HK-2 (cell line): ENCODE measurements at regions not wholly inside any gene's neighbourhood (a gene's known extent, or its start where the extent isn't known, plus 50 kb on each side); places are given as distances from the start of the nearest gene placed in this dataset.
"Not testable (repeated sequence)": the region's sequence is repeated elsewhere in the genome, so short reads cannot be mapped to it uniquely, and the experiment has no call there.

Experiments
- DNase-seq: peaks from one replicate; pipeline ENCODE4 v3.0.0-alpha.2; 2018; ENCODE audit not compliant: unreplicated experiment

- DNase-seq, result not testable (repeated sequence)
These were observed 147.5 kb upstream of the SCN7A start for GRCh38 chr2:166641516-166641915.

- no peak for DNase-seq
These were observed 143.0 kb upstream of the SCN7A start for GRCh38 chr2:166637051-166637450.

GRCh38 chr2:166634706-166635105 is 140.7 kb upstream of the SCN7A start:
- DNase-seq, result no peak

- peak; percentile 81 for DNase-seq
These were observed 138.6 kb upstream of the SCN7A start for GRCh38 chr2:166632616-166633015.

- DNase-seq, result no peak
These were observed 134.6 kb upstream of the SCN7A start for GRCh38 chr2:166628478-166629136.

- no peak for DNase-seq
These were observed 133.8 kb upstream of the SCN7A start for GRCh38 chr2:166627893-166628292.

GRCh38 chr2:166625670-166626069 is 131.6 kb upstream of the SCN7A start:
- no peak for DNase-seq

- DNase-seq, result no peak
These were observed 120.5 kb upstream of the SCN7A start for GRCh38 chr2:166614503-166614902.

- DNase-seq, result no peak
These were observed 120.0 kb upstream of the SCN7A start for GRCh38 chr2:166614029-166614428.

GRCh38 chr2:166613226-166613625 is 119.2 kb upstream of the SCN7A start:
- no peak for DNase-seq

- DNase-seq, result no peak
These were observed 118.2 kb upstream of the SCN7A start for GRCh38 chr2:166612214-166612613.

- no peak for DNase-seq
These were observed 116.9 kb upstream of the SCN7A start for GRCh38 chr2:166610913-166611305.

- DNase-seq, result no peak
These were observed 116.3 kb upstream of the SCN7A start for GRCh38 chr2:166610180-166610912.

- no peak for DNase-seq
These were observed 115.3 kb upstream of the SCN7A start for GRCh38 chr2:166609183-166609959.

GRCh38 chr2:166607880-166608279 is 113.8 kb upstream of the SCN7A start:
- DNase-seq, result no peak

- DNase-seq, result no peak
These were observed 99.4 kb upstream of the SCN7A start for GRCh38 chr2:166593403-166593802.

- DNase-seq, result no peak
These were observed 98.7 kb upstream of the SCN7A start for GRCh38 chr2:166592750-166593149.

- no peak for DNase-seq
These were observed 97.2 kb upstream of the SCN7A start for GRCh38 chr2:166591226-166591625.

- DNase-seq, result no peak
These were observed 79.3 kb upstream of the SCN7A start for GRCh38 chr2:166573391-166573790.

- DNase-seq, result no peak
These were observed 78.9 kb upstream of the SCN7A start for GRCh38 chr2:166572937-166573336.

- no peak for DNase-seq
These were observed 74.4 kb upstream of the SCN7A start for GRCh38 chr2:166568409-166568808.

- DNase-seq, result no peak
These were observed 71.5 kb upstream of the SCN7A start for GRCh38 chr2:166565501-166565900.

GRCh38 chr2:166563894-166564293 is 69.8 kb upstream of the SCN7A start:
- DNase-seq, result no peak
